GM18502 (cell line): ENCODE measurements at regions not wholly inside any gene's neighbourhood (a gene's known extent, or its start where the extent isn't known, plus 50 kb on each side); places are given as distances from the start of the nearest gene placed in this dataset.

Source experiments
- ATAC-seq: cut with Tn5 transposase; IDR thresholded peaks from one replicate; pipeline ENCODE4 v1.9.1; 2021; ENCODE audit warnings: mild to moderate bottlenecking; ENCODE audit not compliant: unreplicated experiment, poor library complexity

- ATAC-seq: no peak
These were observed 365.5 kb downstream of the MN1 start for GRCh38 chr22:27435844-27436576.

- ATAC-seq: no peak
These were observed 365.0 kb downstream of the MN1 start for GRCh38 chr22:27436591-27436990.

- ATAC-seq: no peak
These were observed 364.0 kb downstream of the MN1 start for GRCh38 chr22:27437570-27437969.

- ATAC-seq: no peak
These were observed 363.1 kb downstream of the MN1 start for GRCh38 chr22:27438271-27438980.

GRCh38 chr22:27439131-27439530 is 362.4 kb downstream of the MN1 start:
- ATAC-seq: no peak

- ATAC-seq: no peak
These were observed 361.2 kb downstream of the MN1 start for GRCh38 chr22:27440304-27440865.

GRCh38 chr22:27441706-27442475 is 359.7 kb downstream of the MN1 start:
- no peak for ATAC-seq

GRCh38 chr22:27443306-27443705 is 358.2 kb downstream of the MN1 start:
- no peak for ATAC-seq

GRCh38 chr22:27445881-27446280 is 355.7 kb downstream of the MN1 start:
- no peak for ATAC-seq

GRCh38 chr22:27447289-27447688 is 354.3 kb downstream of the MN1 start:
- no peak for ATAC-seq

- no peak for ATAC-seq
These were observed 351.1 kb downstream of the MN1 start for GRCh38 chr22:27450448-27450847.

GRCh38 chr22:27452245-27452644 is 349.3 kb downstream of the MN1 start:
- no peak for ATAC-seq

GRCh38 chr22:27452922-27453321 is 348.6 kb downstream of the MN1 start:
- no peak for ATAC-seq

- no peak for ATAC-seq
These were observed 347.8 kb downstream of the MN1 start for GRCh38 chr22:27453725-27454124.

- no peak for ATAC-seq
These were observed 346.6 kb downstream of the MN1 start for GRCh38 chr22:27454807-27455450.

GRCh38 chr22:27455526-27455925 is 346.0 kb downstream of the MN1 start:
- ATAC-seq: no peak

GRCh38 chr22:27456696-27457503 is 344.7 kb downstream of the MN1 start:
- ATAC-seq: no peak

- no peak for ATAC-seq
These were observed 341.6 kb downstream of the MN1 start for GRCh38 chr22:27459999-27460398.

GRCh38 chr22:27460591-27461347 is 340.8 kb downstream of the MN1 start:
- no peak for ATAC-seq
